ENCODE measurements at regions not wholly inside any gene's neighbourhood (a gene's known extent, or its start where the extent isn't known, plus 50 kb on each side); places are given as distances from the start of the nearest gene placed in this dataset.
A peak's percentile ranks its signal among the peaks of the same experiment; 100 is the strongest.

GRCh38 chr6:105844275-105844883 lies 241.8 kb upstream of the PRDM1 start:
- DNase-seq: no peak

GRCh38 chr6:105839266-105839665 lies 246.9 kb upstream of the PRDM1 start:
- DNase-seq: no peak

GRCh38 chr6:105838171-105838570 lies 248.0 kb upstream of the PRDM1 start:
- no peak for DNase-seq

- no peak for DNase-seq
Observed at GRCh38 chr6:105836889-105837288, 249.2 kb upstream of the PRDM1 start.

- no peak for DNase-seq
Observed at GRCh38 chr6:105836379-105836778, 249.8 kb upstream of the PRDM1 start.

- DNase-seq: peak; percentile 21
Observed at GRCh38 chr6:105835373-105835772, 250.8 kb upstream of the PRDM1 start.

GRCh38 chr6:105833959-105834947 lies 251.9 kb upstream of the PRDM1 start:
- DNase-seq: no peak

- DNase-seq: no peak
Observed at GRCh38 chr6:105832313-105832761, 253.8 kb upstream of the PRDM1 start.

- DNase-seq: no peak
Observed at GRCh38 chr6:105831311-105832097, 254.6 kb upstream of the PRDM1 start.

GRCh38 chr6:105825210-105825609 lies 260.9 kb upstream of the PRDM1 start:
- no peak for DNase-seq

- peak; percentile 64 for DNase-seq
Observed at GRCh38 chr6:105824732-105825131, 261.4 kb upstream of the PRDM1 start.

- no peak for DNase-seq
Observed at GRCh38 chr6:105821777-105822176, 264.4 kb upstream of the PRDM1 start.

- DNase-seq: no peak
Observed at GRCh38 chr6:105821027-105821426, 265.1 kb upstream of the PRDM1 start.

- DNase-seq: no peak
Observed at GRCh38 chr6:105819745-105820144, 266.4 kb upstream of the PRDM1 start.

- DNase-seq: no peak
Observed at GRCh38 chr6:105818505-105818904, 267.6 kb upstream of the PRDM1 start.

- DNase-seq: no peak
Observed at GRCh38 chr6:105817961-105818360, 268.2 kb upstream of the PRDM1 start.

GRCh38 chr6:105817370-105817769 lies 268.8 kb upstream of the PRDM1 start:
- DNase-seq: no peak

- no peak for DNase-seq
Observed at GRCh38 chr6:105816847-105817246, 269.3 kb upstream of the PRDM1 start.

- DNase-seq: no peak
Observed at GRCh38 chr6:105815661-105816555, 270.2 kb upstream of the PRDM1 start.

- no peak for DNase-seq
Observed at GRCh38 chr6:105814745-105815536, 271.2 kb upstream of the PRDM1 start.

GRCh38 chr6:105810922-105811482 lies 275.1 kb upstream of the PRDM1 start:
- DNase-seq: no peak
